Chondrocyte (in vitro differentiated cells): ENCODE measurements at regions not wholly inside any gene's neighbourhood (a gene's known extent, or its start where the extent isn't known, plus 50 kb on each side); places are given as distances from the start of the nearest gene placed in this dataset.

Experiments
- DNase-seq: peaks from one replicate; pipeline ENCODE4 v3.0.0; 2021; ENCODE audit warnings: mixed read lengths, low spot score
- H3K27ac Mint-ChIP-seq: one replicate; pipeline ENCODE4 v1.8.0; 2021; ENCODE audit warnings: mild to moderate bottlenecking, moderate library complexity, mixed read lengths; ENCODE audit not compliant: unreplicated experiment
- H3K27me3 Mint-ChIP-seq: 2 replicates; pipeline ENCODE4 v1.8.0; 2021; ENCODE audit warnings: low read depth, mixed read lengths
- H3K36me3 Mint-ChIP-seq: 2 replicates; pipeline ENCODE4 v1.8.0; 2021; ENCODE audit warnings: low read depth, mixed read lengths
- H3K4me1 Mint-ChIP-seq: 2 replicates; pipeline ENCODE4 v1.8.0; 2021; ENCODE audit warnings: low read depth, mild to moderate bottlenecking, mixed read lengths
- H3K4me3 Mint-ChIP-seq: one replicate; pipeline ENCODE4 v1.8.0; 2021; ENCODE audit warnings: mild to moderate bottlenecking, moderate library complexity, mixed read lengths; ENCODE audit not compliant: unreplicated experiment
- H3K9me3 Mint-ChIP-seq: 2 replicates; pipeline ENCODE4 v1.8.0; 2021; ENCODE audit warnings: low read depth, mixed read lengths
- TF ChIP-seq, protein P1 (sequence below): fragments of 200-600 bp; sonication (generic); IDR thresholded peaks from 2 replicates; pipeline ENCODE4 v1.5.0; 2021; ENCODE audit warnings: antibody characterized with exemption, mild to moderate bottlenecking, moderate library complexity

DNA sequence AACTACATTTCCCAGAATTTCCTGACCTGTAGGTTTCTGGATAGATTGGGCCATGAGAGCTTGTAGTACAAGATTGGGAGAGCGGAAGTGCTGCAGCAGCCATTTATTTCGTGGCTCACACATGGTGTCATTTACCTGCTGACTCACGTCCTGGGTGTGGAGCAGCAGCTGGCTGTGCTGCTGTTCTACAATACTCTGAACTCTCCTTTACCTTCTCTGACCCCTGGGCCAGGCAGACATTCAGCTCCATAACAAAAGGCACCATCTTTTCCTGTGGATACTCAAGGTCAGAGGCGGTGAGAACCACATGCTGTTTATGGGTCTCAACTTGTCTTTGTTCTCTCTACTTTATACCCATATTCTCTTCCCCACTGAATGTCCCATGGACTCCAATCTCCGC is 490.2 kb downstream of the IGSF11 start:
- no peaks in the 10 kb centered on the region for H3K9me3 Mint-ChIP-seq
- no peaks in the 10 kb centered on the region for H3K36me3 Mint-ChIP-seq
- H3K4me1 Mint-ChIP-seq: no peaks in the 10 kb centered on the region

DNA sequence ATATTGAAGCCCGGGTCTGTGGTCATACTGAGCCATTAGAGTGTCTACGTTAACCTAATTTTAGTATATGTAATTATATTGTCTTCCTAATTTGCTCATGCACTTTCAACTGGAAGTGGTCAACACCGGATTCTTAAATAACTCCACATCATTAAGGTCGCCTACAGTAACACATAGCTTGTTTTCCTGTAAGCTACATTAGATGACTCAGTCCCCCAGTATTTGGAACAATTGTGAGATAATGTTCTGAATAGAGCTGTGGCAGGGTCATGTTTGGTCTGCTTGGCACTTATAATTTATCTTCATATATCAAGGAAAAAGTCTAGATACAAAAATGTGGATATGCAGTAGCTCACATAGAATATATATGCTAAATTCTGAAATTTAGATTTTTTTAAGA is 486.2 kb downstream of the IGSF11 start:
- Mint-ChIP-seq H3K4me3 (no peak overlapping the region), H3K36me3 (no peaks in the 10 kb centered on the region), H3K27ac (no peak overlapping the region), H3K27me3 (no peaks in the 10 kb centered on the region), H3K9me3 (no peaks in the 10 kb centered on the region), H3K4me1 (no peaks in the 10 kb centered on the region)
- TF ChIP-seq, protein P1, sequence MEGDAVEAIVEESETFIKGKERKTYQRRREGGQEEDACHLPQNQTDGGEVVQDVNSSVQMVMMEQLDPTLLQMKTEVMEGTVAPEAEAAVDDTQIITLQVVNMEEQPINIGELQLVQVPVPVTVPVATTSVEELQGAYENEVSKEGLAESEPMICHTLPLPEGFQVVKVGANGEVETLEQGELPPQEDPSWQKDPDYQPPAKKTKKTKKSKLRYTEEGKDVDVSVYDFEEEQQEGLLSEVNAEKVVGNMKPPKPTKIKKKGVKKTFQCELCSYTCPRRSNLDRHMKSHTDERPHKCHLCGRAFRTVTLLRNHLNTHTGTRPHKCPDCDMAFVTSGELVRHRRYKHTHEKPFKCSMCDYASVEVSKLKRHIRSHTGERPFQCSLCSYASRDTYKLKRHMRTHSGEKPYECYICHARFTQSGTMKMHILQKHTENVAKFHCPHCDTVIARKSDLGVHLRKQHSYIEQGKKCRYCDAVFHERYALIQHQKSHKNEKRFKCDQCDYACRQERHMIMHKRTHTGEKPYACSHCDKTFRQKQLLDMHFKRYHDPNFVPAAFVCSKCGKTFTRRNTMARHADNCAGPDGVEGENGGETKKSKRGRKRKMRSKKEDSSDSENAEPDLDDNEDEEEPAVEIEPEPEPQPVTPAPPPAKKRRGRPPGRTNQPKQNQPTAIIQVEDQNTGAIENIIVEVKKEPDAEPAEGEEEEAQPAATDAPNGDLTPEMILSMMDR: no peak
- no peak for DNase-seq

More for the DNA sequence above, 490.2 kb downstream of the IGSF11 start:
- Mint-ChIP-seq H3K27ac (no peak overlapping the region), H3K4me3 (no peak overlapping the region), H3K27me3 (no peaks in the 10 kb centered on the region)
- TF ChIP-seq, protein P1: no peak
- no peak for DNase-seq

DNA sequence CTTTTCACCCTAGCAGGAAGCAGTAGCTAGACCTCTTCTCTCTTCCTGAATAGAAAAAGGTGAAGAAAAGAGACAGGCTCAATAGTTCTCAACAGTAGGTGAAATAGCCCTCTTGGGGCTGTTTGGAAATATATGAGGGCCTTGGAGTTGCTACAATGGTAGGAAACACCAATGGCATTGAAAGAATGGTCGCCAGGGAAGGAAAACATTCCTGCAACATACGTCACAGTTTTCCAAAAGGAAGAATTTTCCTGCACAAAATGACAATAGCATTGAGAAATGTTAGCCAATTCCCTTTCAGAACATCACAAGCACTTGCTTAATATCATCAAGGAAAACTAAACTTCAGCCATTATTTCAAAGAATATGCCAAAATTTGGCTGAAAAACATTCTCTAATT is 484.5 kb downstream of the IGSF11 start:
- no peaks in the 10 kb centered on the region for H3K36me3 Mint-ChIP-seq
- DNase-seq: no peak

DNA sequence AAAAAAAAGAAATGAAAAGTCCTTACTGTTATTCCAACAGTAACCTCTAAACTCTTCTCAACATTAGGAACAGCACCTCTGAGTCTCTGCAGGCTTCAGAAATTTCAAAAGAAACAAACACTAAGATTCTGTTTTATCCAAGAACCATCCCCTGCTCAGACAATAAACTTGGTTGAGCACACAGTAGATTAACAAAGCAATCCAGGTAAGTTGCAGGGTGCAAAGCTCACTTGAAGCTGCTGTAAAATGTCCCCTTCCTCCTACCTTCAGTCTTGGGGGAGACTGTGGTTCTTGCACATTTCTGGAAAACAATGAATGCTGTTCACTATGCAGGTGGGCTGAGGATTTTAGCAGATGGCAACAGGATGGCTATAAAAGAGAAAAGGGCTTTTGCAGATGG is 484.1 kb downstream of the IGSF11 start:
- Mint-ChIP-seq H3K27me3 (no peaks in the 10 kb centered on the region), H3K36me3 (no peaks in the 10 kb centered on the region), H3K27ac (no peak overlapping the region), H3K4me3 (no peak overlapping the region), H3K9me3 (no peaks in the 10 kb centered on the region), H3K4me1 (no peaks in the 10 kb centered on the region)
- TF ChIP-seq, protein P1: no peak
- DNase-seq: no peak

More for the DNA sequence above, 484.5 kb downstream of the IGSF11 start:
- Mint-ChIP-seq H3K4me3 (no peak overlapping the region), H3K4me1 (no peaks in the 10 kb centered on the region), H3K9me3 (no peaks in the 10 kb centered on the region), H3K27ac (no peak overlapping the region), H3K27me3 (no peaks in the 10 kb centered on the region)
- TF ChIP-seq, protein P1: no peak

DNA sequence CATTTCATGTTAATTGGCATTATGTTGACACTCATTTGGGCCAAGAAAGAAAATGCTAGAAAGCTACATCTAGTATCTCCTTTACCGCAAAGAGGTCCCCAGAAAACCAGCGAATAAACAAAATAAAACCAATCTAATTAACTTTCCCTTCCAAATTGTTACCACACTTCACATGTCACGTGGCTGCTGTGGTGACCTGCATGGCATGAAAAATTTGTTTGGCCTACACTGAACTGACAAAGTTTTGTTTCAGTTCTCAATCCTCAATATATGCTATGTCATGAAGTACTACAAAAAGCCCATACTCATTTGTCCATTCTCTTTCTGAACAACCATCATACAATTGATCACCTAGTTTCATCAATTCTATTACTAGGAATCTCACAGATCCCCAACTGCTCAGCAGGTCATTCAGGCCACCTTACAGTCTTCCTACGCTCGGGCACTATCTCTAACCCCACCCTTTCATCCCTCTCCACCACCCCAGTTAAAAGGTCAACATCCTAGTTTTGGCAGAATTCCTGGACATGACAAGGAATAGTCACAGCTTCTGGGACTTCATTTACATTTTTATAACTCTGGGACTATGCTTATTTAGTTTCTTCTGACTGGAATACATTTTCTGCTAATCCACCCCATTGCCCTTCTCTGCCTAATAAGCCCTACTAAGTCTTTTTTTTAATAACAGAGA is 480.4 kb downstream of the IGSF11 start:
- H3K27ac Mint-ChIP-seq: no peak overlapping the region
- TF ChIP-seq, protein P1: no peak
- H3K36me3 Mint-ChIP-seq: no peaks in the 10 kb centered on the region
- DNase-seq: no peak
- no peaks in the 10 kb centered on the region for H3K9me3 Mint-ChIP-seq
- H3K4me3 Mint-ChIP-seq: no peak overlapping the region
- H3K4me1 Mint-ChIP-seq: no peaks in the 10 kb centered on the region
- H3K27me3 Mint-ChIP-seq: peaks cover 3% of the 10 kb centered on the region
